HG03175 (cell line): ENCODE measurements at regions not wholly inside any gene's neighbourhood (a gene's known extent, or its start where the extent isn't known, plus 50 kb on each side); places are given as distances from the start of the nearest gene placed in this dataset.
"Not testable (repeated sequence)": the region's sequence is repeated elsewhere in the genome, so short reads cannot be mapped to it uniquely, and the experiment has no call there.

ENCODE experiments used
- ATAC-seq: cut with Tn5 transposase; IDR thresholded peaks from one replicate; pipeline ENCODE4 v1.9.1; 2021; ENCODE audit warnings: mild to moderate bottlenecking, moderate library complexity; ENCODE audit not compliant: unreplicated experiment

DNA sequence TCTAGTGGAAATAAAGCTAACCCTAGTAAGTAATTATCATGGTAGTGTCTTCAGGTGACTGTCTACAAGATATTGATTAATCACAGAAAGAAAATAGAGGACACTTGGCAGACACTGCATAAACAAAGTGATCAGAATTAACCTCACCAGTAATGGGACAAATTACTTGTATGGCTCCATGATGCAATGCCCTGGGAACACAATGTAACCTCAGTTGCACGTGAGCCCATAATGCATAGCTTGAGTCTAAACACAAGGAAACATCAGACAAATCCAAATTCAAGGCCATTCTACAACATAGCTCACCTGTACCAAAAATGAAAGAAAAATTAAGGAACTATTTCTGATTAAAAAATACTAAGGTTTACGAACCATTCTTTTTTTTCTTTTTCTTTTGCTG, 92.4 kb upstream of the SSTR4 start:
- no peak for ATAC-seq

DNA sequence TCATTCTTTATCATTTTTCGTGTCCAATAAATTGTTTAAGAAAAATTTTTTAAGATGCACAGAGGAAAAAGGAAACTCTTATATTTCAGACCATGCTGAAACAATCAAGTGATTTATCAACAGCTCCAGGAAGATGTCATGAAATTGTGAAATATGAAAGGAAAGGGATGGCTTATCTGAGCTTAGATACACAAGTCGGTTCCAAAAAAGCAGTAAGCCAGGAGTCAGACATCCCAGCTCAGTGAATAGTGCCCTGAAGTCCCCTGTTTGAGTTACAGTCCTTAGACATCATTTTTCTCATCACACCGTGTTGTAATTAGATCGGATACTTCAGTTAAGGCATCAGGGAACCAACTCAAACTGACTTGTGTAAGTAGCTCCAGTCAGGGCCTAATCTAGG, 91.0 kb upstream of the SSTR4 start:
- ATAC-seq, result no peak

GRCh38 chr20:22944936-22945335, 90.2 kb upstream of the SSTR4 start:
- no peak for ATAC-seq

GRCh38 chr20:22946596-22946995, 88.5 kb upstream of the SSTR4 start:
- ATAC-seq, result no peak

DNA sequence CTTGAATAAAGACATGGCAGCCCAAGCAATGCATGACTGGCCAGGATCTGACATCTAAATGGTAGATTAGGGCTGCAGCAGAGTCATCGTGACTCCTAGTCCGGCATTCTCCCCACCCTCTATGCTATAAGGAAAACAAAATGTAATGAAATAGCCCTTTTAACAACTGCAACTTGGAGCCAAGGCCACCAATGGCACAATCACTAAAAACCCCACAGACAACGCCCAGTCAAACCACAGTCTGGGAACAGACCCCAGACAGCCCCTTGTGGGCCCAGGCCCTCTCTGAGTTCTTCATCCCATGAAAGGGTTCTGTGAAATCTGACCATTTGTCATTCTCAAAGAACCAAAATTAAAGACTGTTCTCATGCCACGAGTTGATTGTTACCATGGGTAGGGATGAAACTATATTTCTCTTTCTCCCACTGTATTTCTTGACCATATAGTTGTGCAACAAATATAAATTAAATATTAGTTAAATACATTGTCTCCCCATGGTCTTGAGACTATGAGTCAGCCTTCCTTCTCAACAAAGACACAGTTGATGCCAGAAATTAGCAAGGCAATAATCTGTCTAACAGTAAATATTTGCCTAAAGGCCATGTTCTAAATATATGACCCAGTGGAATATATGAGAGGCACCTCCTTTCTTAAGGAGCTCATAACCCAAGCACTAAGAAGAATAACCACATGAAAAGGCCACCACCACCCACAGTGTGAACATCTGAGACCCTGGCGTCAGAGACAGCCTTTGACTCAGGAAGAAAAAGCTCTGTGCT, 85.6 kb upstream of the SSTR4 start:
- no peak for ATAC-seq

DNA sequence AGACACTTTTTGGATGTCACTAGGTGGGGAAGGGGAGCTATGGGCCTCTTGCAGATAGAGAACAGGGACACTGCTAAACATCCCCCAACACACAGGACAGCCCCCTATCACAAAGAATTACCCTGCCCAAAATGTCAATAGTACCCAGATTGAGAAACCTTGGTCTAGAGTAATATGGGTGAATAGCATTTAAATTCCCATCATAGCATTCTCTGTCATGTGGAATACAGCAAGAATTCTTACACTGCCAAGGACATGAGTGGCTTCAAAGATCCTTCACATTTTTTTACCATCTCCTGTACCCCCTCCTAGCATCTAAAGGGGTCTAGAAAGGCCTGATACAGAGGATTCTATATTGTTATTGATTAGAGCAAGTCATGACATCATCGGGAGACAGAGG, 83.1 kb upstream of the SSTR4 start:
- ATAC-seq, result no peak

DNA sequence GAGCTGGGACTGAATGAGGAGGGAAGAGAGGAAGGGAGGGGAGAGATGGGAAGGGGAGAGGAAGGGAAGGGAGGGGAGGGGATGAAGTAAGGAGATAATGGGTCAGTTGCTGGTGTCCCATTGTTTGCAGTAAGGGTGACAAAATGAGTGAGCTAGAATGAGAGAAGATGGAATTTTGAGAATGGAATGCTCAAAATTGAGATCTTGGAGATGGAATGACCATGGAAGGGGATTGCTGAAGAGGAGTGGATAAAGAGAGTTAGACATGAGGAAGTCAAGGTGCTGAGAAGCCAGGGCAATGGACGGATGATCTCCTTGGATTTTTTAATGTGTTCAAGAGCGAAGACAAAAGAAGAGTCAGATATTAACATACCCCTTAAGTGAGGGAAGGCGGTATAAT, 80.5 kb upstream of the SSTR4 start:
- ATAC-seq, result no peak

DNA sequence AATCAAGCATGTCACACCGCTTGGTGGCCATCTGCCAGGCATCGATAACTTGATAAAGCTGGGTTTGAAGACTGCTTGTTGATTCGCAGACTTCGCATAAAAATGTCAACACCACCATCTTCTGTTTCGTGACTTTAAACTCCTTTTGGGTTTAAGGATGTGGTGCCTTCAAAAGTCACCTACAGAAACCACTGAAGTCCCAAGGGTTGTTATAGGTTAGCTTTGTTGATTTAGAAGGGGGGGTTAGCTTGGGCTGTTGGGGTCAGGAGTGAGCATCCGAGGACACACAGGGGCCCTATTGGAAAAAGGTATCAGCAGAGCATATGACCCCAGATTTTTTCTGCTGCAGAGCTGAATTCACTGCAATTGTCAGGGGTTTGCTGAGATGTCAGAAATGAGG, 76.7 kb upstream of the SSTR4 start:
- ATAC-seq, result no peak

GRCh38 chr20:22962567-22963439, 72.3 kb upstream of the SSTR4 start:
- ATAC-seq, result no peak

DNA sequence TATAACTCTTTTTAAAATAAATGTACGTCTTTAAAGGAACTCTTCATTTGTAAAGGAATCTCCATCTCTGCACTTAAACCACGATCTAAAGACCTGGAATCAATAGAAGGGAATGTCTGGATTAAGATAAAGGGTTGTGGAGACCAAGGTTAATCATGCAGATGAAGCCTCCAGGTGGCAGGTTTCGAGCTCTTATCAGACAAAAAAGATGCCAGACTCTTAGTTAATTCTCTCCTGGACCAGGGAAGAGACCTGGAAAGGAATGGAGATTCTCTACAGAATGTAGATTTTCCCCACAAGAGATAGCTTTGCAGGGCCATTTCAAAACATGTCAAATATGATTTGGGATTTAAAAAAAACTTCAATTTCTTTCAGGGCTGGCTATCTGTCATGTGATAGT, 71.5 kb upstream of the SSTR4 start:
- no peak for ATAC-seq

GRCh38 chr20:22966787-22967464, 68.2 kb upstream of the SSTR4 start:
- no peak for ATAC-seq

- ATAC-seq, result not testable (repeated sequence)
These were observed 67.4 kb upstream of the SSTR4 start for GRCh38 chr20:22967706-22968105.

- ATAC-seq, result not testable (repeated sequence)
These were observed 66.1 kb upstream of the SSTR4 start for GRCh38 chr20:22969031-22969430.

GRCh38 chr20:22971077-22971476, 64.0 kb upstream of the SSTR4 start:
- not testable (repeated sequence) for ATAC-seq

- ATAC-seq, result no peak
These were observed 60.8 kb upstream of the SSTR4 start for GRCh38 chr20:22974354-22974753.

DNA sequence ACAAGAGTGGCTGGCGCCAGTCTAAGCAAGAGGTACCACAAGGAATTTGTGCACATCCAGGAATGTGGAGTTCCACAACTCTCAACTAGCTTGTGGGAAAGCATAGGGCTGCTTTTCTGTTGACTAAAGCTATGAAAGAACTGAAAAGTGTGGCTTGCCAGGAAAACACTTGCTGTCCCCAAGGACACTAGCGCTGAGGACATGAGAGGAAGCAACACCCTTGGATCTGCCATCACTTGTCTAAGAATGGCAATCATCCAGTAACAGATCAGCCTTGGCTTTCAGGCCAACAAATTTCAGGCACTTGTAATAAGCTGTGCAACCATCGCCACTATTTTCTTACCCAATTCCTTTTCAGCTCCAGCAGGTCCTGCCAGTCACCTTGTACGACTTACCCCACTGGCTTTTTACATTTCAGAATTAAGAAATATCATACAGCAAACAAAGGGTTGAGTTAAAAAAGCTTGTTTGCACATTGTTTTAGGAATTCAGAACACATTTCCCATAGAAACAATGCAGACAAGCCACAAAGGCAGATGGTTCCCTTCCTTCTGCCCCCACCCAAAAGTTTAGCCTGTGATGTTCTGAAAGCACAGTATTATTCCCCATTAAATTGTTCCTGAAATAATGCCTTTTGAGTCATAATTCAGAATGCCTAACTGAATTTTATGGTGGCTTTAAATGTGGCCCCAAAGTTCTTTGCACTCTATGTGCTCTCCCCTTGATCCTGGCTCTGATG, 57.9 kb upstream of the SSTR4 start:
- ATAC-seq, result no peak

GRCh38 chr20:22984008-22984407, 51.1 kb upstream of the SSTR4 start:
- ATAC-seq, result no peak

DNA sequence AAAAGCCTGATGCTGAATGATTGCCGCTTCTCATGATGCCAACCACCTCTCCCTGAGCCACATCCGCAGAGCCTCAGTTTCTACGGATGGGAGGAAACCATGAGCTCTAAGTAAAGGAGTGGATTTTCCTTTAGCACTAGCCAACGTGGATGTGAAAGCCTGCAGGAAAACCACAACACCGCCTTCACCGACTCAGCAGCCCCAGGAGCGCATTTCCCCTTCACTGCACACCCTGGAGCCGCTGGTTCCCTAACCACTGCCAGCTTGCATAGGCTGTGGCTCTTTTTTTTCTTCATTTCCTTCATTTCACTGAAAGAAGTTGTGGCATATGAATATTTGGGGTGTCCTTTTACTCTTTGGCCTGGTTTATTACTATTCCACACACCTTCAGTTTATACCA, 50.5 kb upstream of the SSTR4 start:
- ATAC-seq, result no peak

- no peak for ATAC-seq
These were observed 49.8 kb upstream of the SSTR4 start for GRCh38 chr20:22985239-22985778.
